GM12873 (cell line): ENCODE measurements at regions not wholly inside any gene's neighbourhood (a gene's known extent, or its start where the extent isn't known, plus 50 kb on each side); places are given as distances from the start of the nearest gene placed in this dataset.

Source experiments
- TF ChIP-seq, protein P1 (sequence below): IDR thresholded peaks from 2 replicates; pipeline ENCODE4 v1.5.1; 2012; ENCODE audit warnings: low read depth, mild to moderate bottlenecking, moderate library complexity, low read length, control low read depth; ENCODE audit not compliant: insufficient read depth; ENCODE audit errors: missing control alignments

DNA sequence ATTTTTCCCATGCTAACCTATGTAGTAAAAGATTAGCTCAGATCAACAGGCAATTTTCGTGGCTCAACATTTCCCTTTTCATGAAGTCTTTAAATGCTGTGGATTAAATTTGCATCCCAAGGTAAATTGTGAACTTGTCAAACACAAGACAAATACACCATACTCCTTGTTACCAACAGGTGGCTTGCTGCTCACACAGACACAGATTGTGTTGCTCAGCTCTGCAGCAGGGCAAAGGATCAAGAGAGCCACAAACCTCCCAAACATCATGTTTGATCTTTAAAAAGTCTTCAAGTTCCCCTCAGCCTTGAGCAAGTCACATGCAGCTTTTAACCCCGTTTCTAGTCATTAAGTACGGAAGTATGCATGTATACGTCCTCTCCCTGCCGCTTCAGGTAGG lies 119.6 kb upstream of the CNTNAP4 start:
- TF ChIP-seq, protein P1, sequence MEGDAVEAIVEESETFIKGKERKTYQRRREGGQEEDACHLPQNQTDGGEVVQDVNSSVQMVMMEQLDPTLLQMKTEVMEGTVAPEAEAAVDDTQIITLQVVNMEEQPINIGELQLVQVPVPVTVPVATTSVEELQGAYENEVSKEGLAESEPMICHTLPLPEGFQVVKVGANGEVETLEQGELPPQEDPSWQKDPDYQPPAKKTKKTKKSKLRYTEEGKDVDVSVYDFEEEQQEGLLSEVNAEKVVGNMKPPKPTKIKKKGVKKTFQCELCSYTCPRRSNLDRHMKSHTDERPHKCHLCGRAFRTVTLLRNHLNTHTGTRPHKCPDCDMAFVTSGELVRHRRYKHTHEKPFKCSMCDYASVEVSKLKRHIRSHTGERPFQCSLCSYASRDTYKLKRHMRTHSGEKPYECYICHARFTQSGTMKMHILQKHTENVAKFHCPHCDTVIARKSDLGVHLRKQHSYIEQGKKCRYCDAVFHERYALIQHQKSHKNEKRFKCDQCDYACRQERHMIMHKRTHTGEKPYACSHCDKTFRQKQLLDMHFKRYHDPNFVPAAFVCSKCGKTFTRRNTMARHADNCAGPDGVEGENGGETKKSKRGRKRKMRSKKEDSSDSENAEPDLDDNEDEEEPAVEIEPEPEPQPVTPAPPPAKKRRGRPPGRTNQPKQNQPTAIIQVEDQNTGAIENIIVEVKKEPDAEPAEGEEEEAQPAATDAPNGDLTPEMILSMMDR = no peak

DNA sequence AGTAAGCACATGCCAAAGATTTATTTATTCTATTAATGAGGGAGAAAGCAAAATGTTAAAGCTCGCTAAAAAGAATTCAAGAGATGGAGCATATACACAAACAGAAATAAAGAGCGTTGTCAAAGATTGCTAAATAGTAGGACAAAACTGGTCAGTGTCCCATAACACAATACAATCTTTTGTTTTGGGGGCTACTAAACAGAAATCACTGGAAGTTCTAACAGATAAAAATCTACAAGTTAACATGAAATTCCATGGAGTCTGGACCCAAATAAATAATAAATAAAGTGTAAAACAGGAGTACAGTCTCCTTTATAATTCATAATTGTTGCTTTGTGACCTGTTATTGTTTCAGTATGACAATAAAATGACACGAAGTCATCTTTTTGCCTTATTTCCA lies 115.2 kb upstream of the CNTNAP4 start:
- TF ChIP-seq, protein P1 = no peak

DNA sequence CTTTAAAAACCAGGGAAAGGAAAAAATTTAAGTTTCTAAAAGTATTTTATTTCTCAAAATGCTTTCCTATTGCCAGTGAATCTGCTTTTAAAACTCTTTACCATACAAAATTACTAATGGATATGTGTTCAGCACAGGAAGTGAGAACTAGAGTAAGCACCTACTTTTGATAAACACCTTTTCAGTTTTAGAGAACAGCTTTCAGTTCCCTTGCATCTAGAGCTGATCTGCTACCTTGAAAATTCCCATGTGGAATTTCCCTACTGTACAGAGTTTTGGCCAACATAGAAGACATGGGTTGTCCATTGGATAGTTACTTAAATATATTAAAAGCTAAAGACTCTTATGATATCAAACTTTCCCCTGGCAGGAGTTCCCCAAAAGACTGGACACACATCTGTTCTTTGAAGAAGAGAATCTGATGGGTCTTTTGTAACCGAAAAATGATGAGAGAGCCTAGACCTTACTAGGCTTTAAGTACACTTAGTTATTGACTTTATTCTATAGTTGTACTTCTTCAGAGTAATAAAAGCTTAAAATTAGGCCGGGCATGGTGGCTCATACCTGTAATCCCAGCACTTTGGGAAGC lies 112.1 kb upstream of the CNTNAP4 start:
- TF ChIP-seq, protein P1 = no peak

DNA sequence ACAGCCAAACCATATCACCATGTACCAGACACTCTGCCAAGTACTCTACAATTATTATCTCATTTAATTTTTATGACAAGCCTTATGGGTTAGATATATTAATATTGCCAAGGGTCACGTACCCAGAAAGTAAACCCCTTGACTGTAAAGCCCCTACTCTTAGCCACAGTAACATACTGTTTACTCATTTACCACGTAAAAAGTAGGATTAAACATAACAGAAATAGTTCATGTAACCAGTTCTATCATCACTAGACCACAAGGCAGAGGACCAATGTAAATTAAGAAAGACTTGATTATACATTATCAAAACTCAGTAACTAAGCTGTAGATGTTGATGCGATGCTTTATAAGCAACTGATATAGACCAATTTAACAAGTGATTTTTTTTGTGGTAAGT lies 101.5 kb upstream of the CNTNAP4 start:
- TF ChIP-seq, protein P1 = no peak

DNA sequence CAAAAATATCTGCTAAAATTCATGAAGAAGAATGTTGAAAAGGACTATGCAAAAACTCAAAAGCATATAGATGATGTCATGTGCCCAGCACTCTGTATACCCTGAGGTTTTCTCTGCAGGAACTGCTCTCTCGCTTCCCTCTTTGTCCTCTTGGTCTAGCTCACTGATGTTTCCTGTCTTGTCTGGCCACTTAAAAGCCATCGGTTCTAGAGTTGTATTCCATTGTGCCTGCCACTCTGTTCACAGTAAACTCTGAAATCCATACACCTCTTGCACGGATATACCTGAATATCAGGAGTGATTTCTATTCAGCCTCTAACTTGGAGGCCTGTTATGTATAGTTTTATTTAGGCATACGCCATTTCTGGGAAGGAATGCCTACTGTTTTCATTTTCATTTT lies 101.0 kb upstream of the CNTNAP4 start:
- TF ChIP-seq, protein P1 = no peak

DNA sequence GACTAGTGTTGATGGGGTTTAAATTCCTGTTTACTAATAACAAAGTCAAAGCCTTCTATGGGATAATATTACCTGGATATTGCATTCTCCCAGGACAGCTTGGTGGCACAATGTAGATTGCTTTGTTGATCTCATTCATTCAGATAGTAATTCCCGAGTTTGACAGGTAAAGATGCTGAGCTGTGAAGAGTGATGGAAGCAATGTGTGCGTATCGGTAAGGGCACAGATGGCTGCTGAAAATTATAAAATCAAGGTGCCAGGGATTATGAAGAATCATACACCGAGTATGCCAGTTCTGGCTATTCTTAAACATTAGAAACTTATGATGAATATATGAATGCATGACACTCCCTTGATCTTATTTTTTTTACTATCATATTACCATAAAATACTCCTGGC lies 100.6 kb upstream of the CNTNAP4 start:
- TF ChIP-seq, protein P1 = no peak

DNA sequence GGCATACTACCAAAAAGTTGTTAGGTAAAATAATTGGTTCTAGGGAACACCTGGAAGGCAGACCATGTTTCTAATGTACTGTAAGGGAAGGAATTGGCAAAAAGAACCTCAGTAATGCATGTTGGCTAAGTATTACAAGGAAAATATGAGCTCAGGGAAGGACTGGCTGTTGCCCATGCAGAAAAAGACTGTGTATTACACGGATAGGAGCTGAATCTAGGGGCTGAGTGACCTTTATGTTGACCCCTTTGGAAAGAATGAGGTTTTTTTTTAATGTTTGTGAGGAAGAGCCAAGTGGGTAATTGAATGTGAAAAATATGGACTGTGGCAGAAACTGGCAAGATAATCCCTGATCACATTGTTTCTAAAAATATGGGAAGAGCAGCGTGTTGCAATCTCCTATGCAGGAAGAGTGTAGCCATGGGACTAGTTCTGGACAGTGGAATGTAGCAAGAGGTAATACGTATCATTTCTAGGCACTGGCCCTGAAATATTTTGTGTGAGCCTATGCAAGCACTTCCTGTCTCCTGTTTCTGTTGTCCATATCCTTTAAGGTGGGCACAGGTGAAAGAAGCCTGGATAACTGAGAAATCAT lies 95.1 kb upstream of the CNTNAP4 start:
- TF ChIP-seq, protein P1 = no peak
